ENCODE measurements at regions not wholly inside any gene's neighbourhood (a gene's known extent, or its start where the extent isn't known, plus 50 kb on each side); places are given as distances from the start of the nearest gene placed in this dataset.

- DNase-seq: no peak
Observed at GRCh38 chr7:114755856-114756255, 166.0 kb upstream of the MDFIC start.

DNA sequence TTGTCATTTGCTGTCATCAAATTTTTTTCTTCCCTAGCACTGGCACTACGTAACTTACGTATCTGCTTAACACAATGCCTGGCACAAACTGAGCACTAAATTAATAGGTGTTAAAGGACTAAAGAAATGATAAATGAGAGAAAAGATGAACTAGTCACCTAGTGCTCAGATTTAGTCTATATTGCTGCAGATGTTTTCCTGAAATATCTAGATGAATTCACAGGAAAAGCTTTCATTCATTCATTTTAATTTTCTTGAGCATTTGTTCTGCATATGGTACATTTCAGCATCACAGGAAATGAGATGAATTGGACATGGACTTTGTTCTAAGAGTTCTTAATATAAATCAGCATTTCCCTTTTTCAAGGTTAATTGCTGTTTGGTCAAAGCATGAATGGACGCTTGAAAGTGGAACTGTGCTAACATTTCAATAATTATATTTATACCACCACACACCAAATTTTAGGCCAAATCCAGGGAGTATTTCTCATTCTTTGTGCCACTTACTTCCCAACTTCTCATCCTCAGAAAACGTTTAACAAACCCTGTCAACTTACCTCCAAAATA, 163.2 kb upstream of the MDFIC start:
- no peak for DNase-seq

- peak; percentile 42 for DNase-seq
Observed at GRCh38 chr7:114759347-114760062, 162.4 kb upstream of the MDFIC start.

DNA sequence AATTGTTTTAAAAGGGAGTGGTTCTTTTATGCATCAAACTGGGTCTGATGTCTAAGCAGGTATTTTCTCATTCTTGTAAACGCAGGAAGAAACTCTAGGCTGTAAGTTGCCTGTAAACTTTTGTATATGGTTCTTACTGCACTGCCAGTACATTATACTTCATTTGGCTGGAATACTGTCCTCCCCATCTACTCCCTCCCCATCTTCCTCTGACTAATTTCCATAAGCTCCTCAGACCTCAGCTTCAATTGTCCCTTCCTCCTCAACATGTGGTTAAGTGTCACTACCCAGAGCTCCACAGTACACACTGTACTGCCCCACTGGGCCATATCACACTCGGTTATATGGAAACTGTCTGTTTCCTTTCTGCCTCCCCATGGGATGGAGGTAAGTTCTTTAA, 161.4 kb upstream of the MDFIC start:
- DNase-seq: no peak

- DNase-seq: no peak
Observed at GRCh38 chr7:114761973-114762372, 159.9 kb upstream of the MDFIC start.

DNA sequence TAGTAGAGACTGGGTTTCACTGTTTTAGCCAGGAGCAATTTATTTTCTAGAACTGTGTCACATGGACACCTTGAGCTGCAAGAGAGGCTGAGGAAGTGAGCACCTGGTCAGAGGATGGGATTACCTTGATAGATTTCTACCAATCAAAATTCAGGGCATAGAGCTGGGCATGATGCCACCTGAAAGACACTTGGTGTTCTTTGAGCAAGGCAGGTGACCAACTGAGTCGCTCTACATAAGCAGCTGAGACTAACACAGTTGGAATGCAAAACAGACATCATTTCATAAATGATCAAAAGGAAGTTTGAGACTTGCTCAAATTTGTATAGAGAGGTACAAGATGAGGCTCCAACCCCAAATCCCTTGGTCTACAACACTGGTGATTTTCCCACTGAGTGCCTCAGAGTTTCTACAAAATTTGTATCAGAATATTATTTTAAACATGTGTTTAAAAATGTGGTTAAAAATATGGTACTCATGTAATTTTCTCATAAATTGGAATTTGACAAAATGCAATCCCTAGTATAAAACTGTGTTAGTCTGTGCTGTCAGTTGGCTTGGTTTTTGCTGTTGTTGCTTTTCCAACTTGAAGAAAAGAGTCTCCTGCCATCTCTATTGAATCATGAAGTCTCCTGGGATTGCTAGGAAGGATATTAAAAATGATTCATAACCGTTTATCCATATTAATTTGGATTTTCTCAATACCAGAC, 156.4 kb upstream of the MDFIC start:
- no peak for DNase-seq

GRCh38 chr7:114766041-114766356, 155.9 kb upstream of the MDFIC start:
- no peak for DNase-seq

DNA sequence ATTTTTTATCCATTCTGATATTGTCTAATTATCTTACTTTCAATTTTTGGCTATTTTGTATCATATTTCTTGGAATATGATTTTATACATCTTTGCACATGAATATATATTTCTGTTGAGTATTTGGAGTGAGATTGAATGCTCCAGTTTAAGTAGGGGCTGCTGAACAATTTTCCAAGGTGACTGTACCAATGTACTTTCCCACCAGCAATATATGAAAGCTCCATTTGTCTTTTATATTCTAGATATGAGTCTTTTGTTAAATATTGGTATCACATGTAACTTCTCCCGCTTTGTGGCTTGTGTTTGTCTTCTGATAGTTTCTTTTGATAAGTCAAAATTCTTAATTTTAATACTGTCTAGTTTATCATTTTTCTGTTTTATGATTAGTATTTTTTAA, 144.6 kb upstream of the MDFIC start:
- DNase-seq: no peak

GRCh38 chr7:114783508-114783907, 138.4 kb upstream of the MDFIC start:
- DNase-seq: no peak

GRCh38 chr7:114784177-114784576, 137.7 kb upstream of the MDFIC start:
- DNase-seq: no peak

DNA sequence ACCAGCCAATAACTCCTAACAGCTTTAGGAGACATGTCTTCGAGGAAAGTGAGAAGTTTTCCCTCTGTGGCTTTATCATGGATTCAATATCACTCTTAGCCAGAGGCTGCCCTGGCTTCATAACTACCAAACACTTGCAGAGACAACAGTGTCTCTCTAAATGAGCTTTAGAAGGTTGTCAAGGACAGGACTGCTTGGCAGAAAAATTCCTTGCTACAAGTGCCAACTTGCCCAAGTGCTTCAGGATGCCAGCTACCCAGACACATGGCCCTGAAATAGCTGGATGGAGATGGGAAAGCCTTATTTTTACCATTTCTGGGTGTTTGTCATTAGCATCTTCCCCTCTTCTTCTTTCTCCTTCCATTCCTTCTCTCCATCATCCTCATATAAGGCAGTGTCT, 137.1 kb upstream of the MDFIC start:
- DNase-seq: no peak

- no peak for DNase-seq
Observed at GRCh38 chr7:114785496-114785895, 136.4 kb upstream of the MDFIC start.

- DNase-seq: no peak
Observed at GRCh38 chr7:114786455-114786854, 135.4 kb upstream of the MDFIC start.

- no peak for DNase-seq
Observed at GRCh38 chr7:114787556-114787955, 134.3 kb upstream of the MDFIC start.

GRCh38 chr7:114788706-114789105, 133.2 kb upstream of the MDFIC start:
- DNase-seq: no peak

DNA sequence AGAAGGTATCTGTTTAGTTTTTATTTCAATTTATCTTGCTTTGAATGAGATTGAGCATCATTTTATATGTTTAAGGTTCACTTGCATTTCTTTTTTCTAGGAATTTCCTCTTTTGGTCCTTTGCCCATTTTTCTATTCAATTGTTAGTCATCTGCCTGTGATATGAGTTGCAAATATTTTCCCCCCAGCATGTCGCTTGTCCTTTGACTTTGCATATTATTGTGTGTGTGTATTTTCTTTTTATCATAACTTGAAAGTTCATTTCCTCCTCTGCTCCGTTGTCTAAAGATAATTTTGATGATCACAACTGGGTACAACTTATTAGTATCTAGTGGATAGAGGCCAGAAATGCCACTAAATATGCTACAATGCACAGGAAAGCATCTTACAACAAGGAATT, 132.7 kb upstream of the MDFIC start:
- DNase-seq: no peak

GRCh38 chr7:114789871-114790311, 132.0 kb upstream of the MDFIC start:
- no peak for DNase-seq

- DNase-seq: no peak
Observed at GRCh38 chr7:114790521-114790920, 131.4 kb upstream of the MDFIC start.

- no peak for DNase-seq
Observed at GRCh38 chr7:114791771-114792170, 130.1 kb upstream of the MDFIC start.

GRCh38 chr7:114793155-114793845, 128.6 kb upstream of the MDFIC start:
- no peak for DNase-seq

DNA sequence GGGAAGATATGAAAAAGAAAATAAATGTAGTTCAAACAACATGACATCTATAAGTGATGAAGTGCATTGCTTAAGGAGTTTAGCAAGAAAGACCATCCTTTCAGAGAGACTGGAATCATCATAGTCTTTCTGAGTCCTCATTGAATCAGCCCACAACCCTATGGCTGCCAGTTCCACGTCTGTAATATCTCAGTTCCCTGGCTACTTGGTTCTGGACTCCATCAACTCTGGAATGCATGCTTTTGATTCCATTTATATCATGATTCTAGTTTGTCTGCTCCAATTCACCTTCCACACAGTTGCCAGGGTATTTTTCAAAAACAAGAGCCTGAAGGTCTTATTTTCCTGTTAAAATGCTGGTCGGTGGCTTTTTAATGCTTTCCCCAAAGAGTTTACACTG, 126.4 kb upstream of the MDFIC start:
- DNase-seq: no peak

GRCh38 chr7:114799628-114800028, 122.3 kb upstream of the MDFIC start:
- DNase-seq: no peak

GRCh38 chr7:114802632-114803031, 119.3 kb upstream of the MDFIC start:
- no peak for DNase-seq

GRCh38 chr7:114806590-114807162, 115.2 kb upstream of the MDFIC start:
- no peak for DNase-seq

All from SHP77 treated with DMSO at 0.1 percent for 48 hours (cell line).